ENCODE measurements at regions not wholly inside any gene's neighbourhood (a gene's known extent, or its start where the extent isn't known, plus 50 kb on each side); places are given as distances from the start of the nearest gene placed in this dataset.

- Histone ChIP-seq H3K4me3 (no peak overlapping the region), H3K27ac (no peak overlapping the region)
- TF ChIP-seq, protein P1, sequence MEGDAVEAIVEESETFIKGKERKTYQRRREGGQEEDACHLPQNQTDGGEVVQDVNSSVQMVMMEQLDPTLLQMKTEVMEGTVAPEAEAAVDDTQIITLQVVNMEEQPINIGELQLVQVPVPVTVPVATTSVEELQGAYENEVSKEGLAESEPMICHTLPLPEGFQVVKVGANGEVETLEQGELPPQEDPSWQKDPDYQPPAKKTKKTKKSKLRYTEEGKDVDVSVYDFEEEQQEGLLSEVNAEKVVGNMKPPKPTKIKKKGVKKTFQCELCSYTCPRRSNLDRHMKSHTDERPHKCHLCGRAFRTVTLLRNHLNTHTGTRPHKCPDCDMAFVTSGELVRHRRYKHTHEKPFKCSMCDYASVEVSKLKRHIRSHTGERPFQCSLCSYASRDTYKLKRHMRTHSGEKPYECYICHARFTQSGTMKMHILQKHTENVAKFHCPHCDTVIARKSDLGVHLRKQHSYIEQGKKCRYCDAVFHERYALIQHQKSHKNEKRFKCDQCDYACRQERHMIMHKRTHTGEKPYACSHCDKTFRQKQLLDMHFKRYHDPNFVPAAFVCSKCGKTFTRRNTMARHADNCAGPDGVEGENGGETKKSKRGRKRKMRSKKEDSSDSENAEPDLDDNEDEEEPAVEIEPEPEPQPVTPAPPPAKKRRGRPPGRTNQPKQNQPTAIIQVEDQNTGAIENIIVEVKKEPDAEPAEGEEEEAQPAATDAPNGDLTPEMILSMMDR (IDR thresholded peaks at IDR 0.05): no peak
- DNase-seq (ENCODE audit: low spot score): no peak
Observed at GRCh38 chr22:48838846-48839730, 988.6 kb downstream of the BRD1 start.

DNA sequence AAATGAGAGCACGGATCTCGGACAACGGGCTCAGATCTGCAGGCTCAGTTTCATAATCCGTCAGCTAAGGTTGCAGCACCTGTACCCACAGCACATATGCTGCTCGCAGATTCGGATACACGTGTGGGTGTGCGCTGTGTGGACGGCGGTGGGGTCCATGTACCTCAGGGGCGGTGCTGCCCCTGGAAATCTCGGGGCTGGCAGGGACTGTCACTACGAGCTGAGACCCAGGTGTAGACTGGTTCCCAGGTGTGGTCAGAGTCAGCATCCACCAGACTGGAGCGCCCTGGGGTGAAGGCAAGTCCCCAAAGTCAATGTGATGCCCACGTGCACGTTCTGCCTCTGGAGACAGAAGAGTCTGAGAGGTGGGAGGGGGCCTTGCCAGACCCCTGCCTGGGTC, 989.3 kb downstream of the BRD1 start:
- DNase-seq (ENCODE audit: low spot score): no peak
- Histone ChIP-seq H3K27ac (no peak overlapping the region), H3K4me3 (no peak overlapping the region)
- TF ChIP-seq, protein P1 (IDR thresholded peaks at IDR 0.05): no peak

DNA sequence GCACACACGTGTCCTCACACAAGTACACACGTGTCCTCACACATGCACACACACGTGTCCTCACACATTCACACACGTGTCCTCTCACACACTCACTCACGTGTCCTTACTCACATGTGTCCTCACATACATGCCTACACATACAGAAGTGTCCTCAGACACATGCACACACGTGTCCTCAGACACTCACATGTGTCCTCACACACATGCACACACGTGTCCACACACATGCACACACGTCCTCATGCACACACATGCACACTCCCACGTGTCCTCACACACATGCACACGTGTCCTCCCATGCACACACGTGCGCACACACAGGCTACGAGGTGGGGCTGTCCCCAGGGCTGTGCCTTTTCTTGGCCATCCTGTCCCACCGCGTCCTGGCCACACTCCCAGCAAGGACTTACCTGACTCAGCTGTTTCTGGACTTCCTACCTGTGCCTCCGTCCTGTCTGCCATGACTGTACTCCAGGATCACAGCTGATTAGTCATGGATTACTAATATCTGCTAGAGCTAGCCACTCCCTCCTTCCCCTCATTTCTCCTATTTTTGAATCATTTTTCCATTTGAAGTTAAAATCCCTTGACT, 990.2 kb downstream of the BRD1 start:
- no peak overlapping the region for H3K27ac ChIP-seq
- TF ChIP-seq, protein P1 (IDR thresholded peaks at IDR 0.05): no peak
- no peak for DNase-seq (ENCODE audit: low spot score)

GRCh38 chr22:48836673-48837340, 990.9 kb downstream of the BRD1 start:
- H3K27ac ChIP-seq: no peak overlapping the region
- no peak overlapping the region for H3K4me3 ChIP-seq
- TF ChIP-seq, protein P1 (IDR thresholded peaks at IDR 0.05): no peak
- DNase-seq (ENCODE audit: low spot score): no peak

More for the DNA sequence above, 990.2 kb downstream of the BRD1 start:
- no peak overlapping the region for H3K4me3 ChIP-seq

- DNase-seq (ENCODE audit: low spot score): no peak
- TF ChIP-seq, protein P1 (IDR thresholded peaks at IDR 0.05): no peak
- Histone ChIP-seq H3K27ac (no peak overlapping the region), H3K4me3 (no peak overlapping the region)
Observed at GRCh38 chr22:48835857-48836672, 991.6 kb downstream of the BRD1 start.

GRCh38 chr22:48835364-48835763, 992.3 kb downstream of the BRD1 start:
- H3K4me3 ChIP-seq: no peak overlapping the region
- DNase-seq (ENCODE audit: low spot score): no peak
- TF ChIP-seq, protein P1 (IDR thresholded peaks at IDR 0.05): no peak
- no peak overlapping the region for H3K27ac ChIP-seq
